Ovary (tissue), 3 donors: ENCODE measurements at regions not wholly inside any gene's neighbourhood (a gene's known extent, or its start where the extent isn't known, plus 50 kb on each side); places are given as distances from the start of the nearest gene placed in this dataset.
"Not testable (repeated sequence)": the region's sequence is repeated elsewhere in the genome, so short reads cannot be mapped to it uniquely, and the experiment has no call there.

Source experiments
- POLR2A ChIP-seq: fragments of 450-650 bp; IDR thresholded peaks from one replicate; pipeline ENCODE4 v1.6.1; 2017; ENCODE audit warnings: antibody characterized with exemption, mild to moderate bottlenecking, moderate library complexity
- TF ChIP-seq, protein P1 (sequence below), 3 donors: fragments of 450-650 bp in 2 of 3; fragments of 200-600 bp in 1 of 3; IDR thresholded peaks; one replicate each; pipeline versions ENCODE4 v1.5.1 to v1.8.0; 2016 to 2022; ENCODE audit warnings: antibody characterized with exemption in 3 of 3, mild to moderate bottlenecking in 1 of 3
- donor health status: DM: no; HTN: no; CAD: no.

DNA sequence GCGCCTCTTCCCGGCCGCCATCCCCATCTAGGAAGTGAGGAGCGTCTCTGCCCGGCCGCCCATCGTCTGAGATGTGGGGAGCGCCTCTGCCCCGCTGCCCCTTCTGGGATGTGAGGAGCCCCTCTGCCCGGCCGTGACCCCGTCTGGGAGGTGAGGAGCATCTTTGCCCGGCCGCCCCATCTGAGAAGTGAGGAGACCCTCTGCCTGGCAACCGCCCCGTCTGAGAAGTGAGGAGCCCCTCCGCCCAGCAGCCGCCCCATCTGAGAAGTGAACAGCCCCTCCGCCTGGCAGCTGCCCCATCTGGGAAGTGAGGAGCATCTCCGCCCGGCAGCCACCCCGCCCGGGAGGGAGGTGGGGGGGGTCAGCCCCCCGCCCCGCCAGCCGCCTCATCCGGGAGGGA lies 1048.7 kb downstream of the KCNJ18 start:
- TF ChIP-seq, protein P1, sequence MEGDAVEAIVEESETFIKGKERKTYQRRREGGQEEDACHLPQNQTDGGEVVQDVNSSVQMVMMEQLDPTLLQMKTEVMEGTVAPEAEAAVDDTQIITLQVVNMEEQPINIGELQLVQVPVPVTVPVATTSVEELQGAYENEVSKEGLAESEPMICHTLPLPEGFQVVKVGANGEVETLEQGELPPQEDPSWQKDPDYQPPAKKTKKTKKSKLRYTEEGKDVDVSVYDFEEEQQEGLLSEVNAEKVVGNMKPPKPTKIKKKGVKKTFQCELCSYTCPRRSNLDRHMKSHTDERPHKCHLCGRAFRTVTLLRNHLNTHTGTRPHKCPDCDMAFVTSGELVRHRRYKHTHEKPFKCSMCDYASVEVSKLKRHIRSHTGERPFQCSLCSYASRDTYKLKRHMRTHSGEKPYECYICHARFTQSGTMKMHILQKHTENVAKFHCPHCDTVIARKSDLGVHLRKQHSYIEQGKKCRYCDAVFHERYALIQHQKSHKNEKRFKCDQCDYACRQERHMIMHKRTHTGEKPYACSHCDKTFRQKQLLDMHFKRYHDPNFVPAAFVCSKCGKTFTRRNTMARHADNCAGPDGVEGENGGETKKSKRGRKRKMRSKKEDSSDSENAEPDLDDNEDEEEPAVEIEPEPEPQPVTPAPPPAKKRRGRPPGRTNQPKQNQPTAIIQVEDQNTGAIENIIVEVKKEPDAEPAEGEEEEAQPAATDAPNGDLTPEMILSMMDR (IDR thresholded peaks at IDR 0.05), result not testable (repeated sequence)
- TF ChIP-seq POLR2A, result not testable (repeated sequence)
